Neural cell (in vitro differentiated cells): ENCODE measurements at regions not wholly inside any gene's neighbourhood (a gene's known extent, or its start where the extent isn't known, plus 50 kb on each side); places are given as distances from the start of the nearest gene placed in this dataset.

ENCODE experiments used
- H2AFZ ChIP-seq: fragments of 200-600, 300-800 bp; sonication (generic), shearing (Covaris generic); 2 replicates; pipeline ENCODE4 v1.6.0; 2014; ENCODE audit warnings: low read depth, mild to moderate bottlenecking, antibody characterized with exemption, low read length, moderate library complexity
- H3F3A ChIP-seq: fragments of 200-600 bp; shearing (Covaris generic); 2 replicates; pipeline ENCODE4 v1.6.1; 2016; ENCODE audit warnings: mild to moderate bottlenecking, moderate library complexity, mixed read lengths, antibody characterized with exemption, low read length; ENCODE audit not compliant: insufficient read depth, poor library complexity, severe bottlenecking
- H3K27ac ChIP-seq: fragments of 200-600, 300-800 bp; sonication (generic), shearing (Covaris generic); 2 replicates; pipeline ENCODE4 v1.5.1; 2014; ENCODE audit warnings: mild to moderate bottlenecking, low read length, moderate library complexity
- H3K27me3 ChIP-seq: fragments of 300-800, 200-600 bp; sonication (generic), shearing (Covaris generic); 2 replicates; pipeline ENCODE4 v1.6.0; 2014; ENCODE audit warnings: mild to moderate bottlenecking, low read depth, low read length, moderate library complexity; ENCODE audit not compliant: insufficient read depth
- H3K36me3 ChIP-seq: fragments of 300-800, 200-600 bp; sonication (generic), shearing (Covaris generic); 2 replicates; pipeline ENCODE4 v1.5.1; 2014; ENCODE audit warnings: mild to moderate bottlenecking, antibody characterized with exemption, low read length, moderate library complexity; ENCODE audit not compliant: insufficient read depth
- H3K4me2 ChIP-seq: fragments of 300-800, 200-600 bp; sonication (generic), shearing (Covaris generic); 2 replicates; pipeline ENCODE4 v1.6.0; 2014; ENCODE audit warnings: mild to moderate bottlenecking, low read length
- H3K4me3 ChIP-seq: fragments of 300-800, 200-600 bp; sonication (generic), shearing (Covaris generic); 2 replicates; pipeline ENCODE4 v1.5.1; 2014; ENCODE audit warnings: mild to moderate bottlenecking, low read length, moderate library complexity
- H3K79me2 ChIP-seq: fragments of 200-600 bp; shearing (Covaris generic); replicated peaks from 2 replicates; pipeline ENCODE4 v1.6.0; 2014; ENCODE audit warnings: mild to moderate bottlenecking, low read length, moderate library complexity; ENCODE audit not compliant: insufficient read depth
- H3K9ac ChIP-seq: fragments of 300-800, 200-600 bp; sonication (generic), shearing (Covaris generic); 2 replicates; pipeline ENCODE4 v1.6.1; 2016; ENCODE audit warnings: mild to moderate bottlenecking, low read length, mixed read lengths
- H3K9me2 ChIP-seq: fragments of 200-600 bp; shearing (Covaris generic); 2 replicates; pipeline ENCODE4 v1.6.1; 2016; ENCODE audit warnings: mild to moderate bottlenecking, low read length, mixed read lengths; ENCODE audit not compliant: insufficient read depth
- H3K9me3 ChIP-seq: fragments of 200-600, 300-800 bp; sonication (generic), shearing (Covaris generic); 2 replicates; pipeline ENCODE4 v1.6.1; 2016; ENCODE audit warnings: mild to moderate bottlenecking, mixed run types, low read length, moderate library complexity, mixed read lengths
- H4K20me1 ChIP-seq: fragments of 200-600 bp; shearing (Covaris generic); 2 replicates; pipeline ENCODE4 v1.6.1; 2016; ENCODE audit warnings: mild to moderate bottlenecking, mixed run types; ENCODE audit not compliant: insufficient read depth
- EP300 ChIP-seq: fragments of 450-650 bp; conservative IDR thresholded peaks from 2 replicates; pipeline ENCODE4 v1.6.1; 2014; ENCODE audit warnings: antibody characterized with exemption, mild to moderate bottlenecking, moderate library complexity; ENCODE audit not compliant: poor library complexity, severe bottlenecking
- EZH2 ChIP-seq: fragments of 200-600, 300-800 bp; shearing (Covaris generic), sonication (generic); IDR thresholded peaks from 2 replicates; pipeline ENCODE4 v1.6.1; 2014; ENCODE audit warnings: antibody characterized with exemption, low read length, borderline replicate concordance, mild to moderate bottlenecking; ENCODE audit not compliant: insufficient read depth, poor library complexity, severe bottlenecking
- MXI1 ChIP-seq: fragments of 450-650 bp; conservative IDR thresholded peaks from 2 replicates; pipeline ENCODE4 v1.6.1; 2014; ENCODE audit warnings: antibody characterized with exemption, mild to moderate bottlenecking; ENCODE audit not compliant: poor library complexity, severe bottlenecking
- POLR2AphosphoS5 ChIP-seq: IDR thresholded peaks from 2 replicates; pipeline ENCODE4 v1.6.1; 2012
- RAD21 ChIP-seq: fragments of 450-650 bp; conservative IDR thresholded peaks from 2 replicates; pipeline ENCODE4 v1.6.1; 2014; ENCODE audit warnings: antibody characterized with exemption, mild to moderate bottlenecking, moderate library complexity
- SMC3 ChIP-seq: fragments of 450-650 bp; conservative IDR thresholded peaks from 2 replicates; pipeline ENCODE4 v1.6.1; 2014; ENCODE audit warnings: antibody characterized with exemption, mild to moderate bottlenecking, moderate library complexity; ENCODE audit not compliant: poor library complexity
- TAF1 ChIP-seq: IDR thresholded peaks from 2 replicates; pipeline ENCODE4 v1.6.1; 2012; ENCODE audit warnings: low read depth
- TF ChIP-seq, protein P1 (sequence below): fragments of 450-650 bp; IDR thresholded peaks from 2 replicates; pipeline ENCODE4 v1.5.1; 2014; ENCODE audit warnings: antibody characterized with exemption, mild to moderate bottlenecking, moderate library complexity; ENCODE audit not compliant: poor library complexity, severe bottlenecking
- TF ChIP-seq, protein P2 (sequence below): IDR thresholded peaks from 2 replicates; pipeline ENCODE4 v1.6.1; 2012; ENCODE audit warnings: borderline replicate concordance

DNA sequence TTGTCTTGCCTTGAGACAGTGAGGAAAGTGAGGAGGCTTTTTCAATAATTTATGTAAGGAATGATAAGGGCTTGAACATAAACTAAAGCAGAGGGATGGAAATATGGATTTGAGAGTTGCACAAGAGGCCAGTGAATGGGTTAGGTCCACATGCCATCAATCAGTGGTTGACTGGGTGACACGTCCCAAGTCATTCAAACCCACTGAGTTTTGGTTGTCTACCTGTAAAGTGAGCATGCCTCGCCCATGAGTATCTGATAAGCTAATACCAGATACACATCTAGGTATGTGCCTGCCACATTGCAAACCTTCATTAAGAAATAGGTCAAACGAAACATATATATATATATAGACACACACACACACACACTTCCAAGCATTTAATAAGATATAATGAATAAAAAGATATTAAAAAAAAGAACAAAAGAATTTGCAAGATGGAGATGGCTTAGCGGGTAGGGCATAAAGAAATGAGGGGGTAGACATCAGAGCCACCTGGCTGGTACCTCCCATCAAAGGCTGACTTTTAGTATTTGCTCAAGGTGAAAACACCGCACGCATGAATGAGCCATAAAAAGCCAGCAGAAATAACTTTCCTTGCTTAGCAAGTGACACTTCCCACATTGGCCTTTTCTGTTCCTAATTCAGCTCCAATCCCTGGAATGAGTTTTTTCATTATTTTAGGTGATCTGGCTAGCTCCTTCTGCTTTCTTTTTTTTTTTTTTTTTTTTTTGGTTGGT lies 109.1 kb upstream of the GGTLC1 start:
- TF ChIP-seq, protein P1, sequence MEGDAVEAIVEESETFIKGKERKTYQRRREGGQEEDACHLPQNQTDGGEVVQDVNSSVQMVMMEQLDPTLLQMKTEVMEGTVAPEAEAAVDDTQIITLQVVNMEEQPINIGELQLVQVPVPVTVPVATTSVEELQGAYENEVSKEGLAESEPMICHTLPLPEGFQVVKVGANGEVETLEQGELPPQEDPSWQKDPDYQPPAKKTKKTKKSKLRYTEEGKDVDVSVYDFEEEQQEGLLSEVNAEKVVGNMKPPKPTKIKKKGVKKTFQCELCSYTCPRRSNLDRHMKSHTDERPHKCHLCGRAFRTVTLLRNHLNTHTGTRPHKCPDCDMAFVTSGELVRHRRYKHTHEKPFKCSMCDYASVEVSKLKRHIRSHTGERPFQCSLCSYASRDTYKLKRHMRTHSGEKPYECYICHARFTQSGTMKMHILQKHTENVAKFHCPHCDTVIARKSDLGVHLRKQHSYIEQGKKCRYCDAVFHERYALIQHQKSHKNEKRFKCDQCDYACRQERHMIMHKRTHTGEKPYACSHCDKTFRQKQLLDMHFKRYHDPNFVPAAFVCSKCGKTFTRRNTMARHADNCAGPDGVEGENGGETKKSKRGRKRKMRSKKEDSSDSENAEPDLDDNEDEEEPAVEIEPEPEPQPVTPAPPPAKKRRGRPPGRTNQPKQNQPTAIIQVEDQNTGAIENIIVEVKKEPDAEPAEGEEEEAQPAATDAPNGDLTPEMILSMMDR = no peak
- TF ChIP-seq RAD21 (no peak), MXI1 (no peak), EZH2 (no peak), EP300 (no peak), POLR2AphosphoS5 (no peak), SMC3 (no peak), TAF1 (no peak)
- TF ChIP-seq, protein P2, sequence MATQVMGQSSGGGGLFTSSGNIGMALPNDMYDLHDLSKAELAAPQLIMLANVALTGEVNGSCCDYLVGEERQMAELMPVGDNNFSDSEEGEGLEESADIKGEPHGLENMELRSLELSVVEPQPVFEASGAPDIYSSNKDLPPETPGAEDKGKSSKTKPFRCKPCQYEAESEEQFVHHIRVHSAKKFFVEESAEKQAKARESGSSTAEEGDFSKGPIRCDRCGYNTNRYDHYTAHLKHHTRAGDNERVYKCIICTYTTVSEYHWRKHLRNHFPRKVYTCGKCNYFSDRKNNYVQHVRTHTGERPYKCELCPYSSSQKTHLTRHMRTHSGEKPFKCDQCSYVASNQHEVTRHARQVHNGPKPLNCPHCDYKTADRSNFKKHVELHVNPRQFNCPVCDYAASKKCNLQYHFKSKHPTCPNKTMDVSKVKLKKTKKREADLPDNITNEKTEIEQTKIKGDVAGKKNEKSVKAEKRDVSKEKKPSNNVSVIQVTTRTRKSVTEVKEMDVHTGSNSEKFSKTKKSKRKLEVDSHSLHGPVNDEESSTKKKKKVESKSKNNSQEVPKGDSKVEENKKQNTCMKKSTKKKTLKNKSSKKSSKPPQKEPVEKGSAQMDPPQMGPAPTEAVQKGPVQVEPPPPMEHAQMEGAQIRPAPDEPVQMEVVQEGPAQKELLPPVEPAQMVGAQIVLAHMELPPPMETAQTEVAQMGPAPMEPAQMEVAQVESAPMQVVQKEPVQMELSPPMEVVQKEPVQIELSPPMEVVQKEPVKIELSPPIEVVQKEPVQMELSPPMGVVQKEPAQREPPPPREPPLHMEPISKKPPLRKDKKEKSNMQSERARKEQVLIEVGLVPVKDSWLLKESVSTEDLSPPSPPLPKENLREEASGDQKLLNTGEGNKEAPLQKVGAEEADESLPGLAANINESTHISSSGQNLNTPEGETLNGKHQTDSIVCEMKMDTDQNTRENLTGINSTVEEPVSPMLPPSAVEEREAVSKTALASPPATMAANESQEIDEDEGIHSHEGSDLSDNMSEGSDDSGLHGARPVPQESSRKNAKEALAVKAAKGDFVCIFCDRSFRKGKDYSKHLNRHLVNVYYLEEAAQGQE = no peak
- Histone ChIP-seq H3K4me3 (no peak overlapping the region), H4K20me1 (no peaks in the 10 kb centered on the region), H3K27me3 (no peaks in the 10 kb centered on the region), H3K79me2 (no peaks in the 10 kb centered on the region), H3K9ac (no peak overlapping the region), H2AFZ (no peak overlapping the region), H3F3A (no peaks in the 10 kb centered on the region), H3K36me3 (no peaks in the 10 kb centered on the region), H3K9me2 (no peaks in the 10 kb centered on the region), H3K27ac (no peak overlapping the region), H3K4me2 (no peak overlapping the region), H3K9me3 (no peaks in the 10 kb centered on the region)

DNA sequence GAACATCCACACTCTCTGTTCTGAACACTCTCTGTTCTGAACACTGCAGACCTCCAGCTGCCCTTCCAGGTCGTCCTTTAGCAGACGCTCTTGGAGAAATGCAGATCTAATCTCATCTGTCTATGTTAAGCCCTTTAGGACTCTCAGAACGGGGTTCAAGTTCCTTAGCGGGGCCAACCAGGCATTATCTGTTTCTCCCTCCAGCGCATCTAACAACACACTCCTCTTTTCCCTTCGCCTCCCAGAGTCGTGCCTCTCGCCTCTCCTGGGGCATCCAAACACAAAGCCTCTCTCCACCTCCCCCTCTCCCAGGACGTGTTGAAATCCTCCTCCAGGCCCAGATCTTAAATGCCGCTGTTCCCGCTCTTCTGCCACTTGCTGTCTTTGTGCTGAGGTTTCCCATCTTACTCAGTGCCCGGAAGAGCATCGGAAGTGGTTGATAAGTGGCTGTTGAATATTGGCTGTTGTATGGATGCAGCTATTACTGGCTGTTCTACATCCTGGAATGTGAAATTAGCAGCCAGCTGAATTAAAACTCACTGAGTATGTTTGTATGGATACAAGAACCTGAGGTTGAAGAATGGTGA lies 108.4 kb upstream of the GGTLC1 start:
- Histone ChIP-seq H3F3A (no peaks in the 10 kb centered on the region), H3K36me3 (no peaks in the 10 kb centered on the region), H4K20me1 (no peaks in the 10 kb centered on the region), H3K27ac (no peak overlapping the region), H3K4me2 (no peak overlapping the region), H2AFZ (no peak overlapping the region), H3K9me3 (no peaks in the 10 kb centered on the region), H3K9ac (no peak overlapping the region), H3K27me3 (no peaks in the 10 kb centered on the region), H3K9me2 (no peaks in the 10 kb centered on the region), H3K79me2 (no peaks in the 10 kb centered on the region), H3K4me3 (no peak overlapping the region)
- TF ChIP-seq SMC3 = no peak
- no peak for TF ChIP-seq MXI1
- TF ChIP-seq, protein P2 = no peak
- TF ChIP-seq EP300 = no peak
- no peak for TF ChIP-seq RAD21
